GM18909 (cell line): ENCODE measurements at regions not wholly inside any gene's neighbourhood (a gene's known extent, or its start where the extent isn't known, plus 50 kb on each side); places are given as distances from the start of the nearest gene placed in this dataset.

Source experiments
- ATAC-seq: cut with Tn5 transposase; IDR thresholded peaks from one replicate; pipeline ENCODE4 v1.9.1; 2021; ENCODE audit warnings: mild to moderate bottlenecking; ENCODE audit not compliant: unreplicated experiment, poor library complexity

DNA sequence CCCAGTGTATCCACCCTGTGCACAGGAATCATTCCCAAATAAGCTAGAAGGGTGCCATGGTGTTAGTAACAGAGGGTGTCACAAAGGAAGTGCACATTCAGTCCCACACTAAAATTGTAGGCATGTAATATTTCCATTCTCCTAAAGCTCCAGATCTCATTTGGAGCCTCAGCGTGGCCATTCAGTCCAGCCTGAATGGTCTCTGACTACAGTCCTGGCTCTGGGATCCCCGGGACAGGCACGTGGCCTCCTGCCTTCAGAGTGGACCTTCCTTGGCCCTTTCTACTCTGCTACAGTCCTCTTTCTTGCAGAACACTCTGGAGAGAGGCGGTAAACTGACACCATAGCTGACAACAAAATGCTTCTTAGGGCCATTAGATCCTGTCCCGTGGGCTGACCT, 243.9 kb downstream of the IRX2 start:
- no peak for ATAC-seq

GRCh38 chr5:2506603-2507002, 244.9 kb downstream of the IRX2 start:
- ATAC-seq, result no peak

GRCh38 chr5:2505217-2505616, 246.3 kb downstream of the IRX2 start:
- ATAC-seq, result no peak

- no peak for ATAC-seq
Observed at GRCh38 chr5:2502970-2503594, 248.4 kb downstream of the IRX2 start.

- ATAC-seq, result no peak
Observed at GRCh38 chr5:2499917-2500316, 251.6 kb downstream of the IRX2 start.

GRCh38 chr5:2496891-2497290, 254.6 kb downstream of the IRX2 start:
- no peak for ATAC-seq

- ATAC-seq, result no peak
Observed at GRCh38 chr5:2496126-2496525, 255.4 kb downstream of the IRX2 start.

GRCh38 chr5:2493356-2493755, 258.1 kb downstream of the IRX2 start:
- ATAC-seq, result no peak

- ATAC-seq, result no peak
Observed at GRCh38 chr5:2492476-2492875, 259.0 kb downstream of the IRX2 start.

DNA sequence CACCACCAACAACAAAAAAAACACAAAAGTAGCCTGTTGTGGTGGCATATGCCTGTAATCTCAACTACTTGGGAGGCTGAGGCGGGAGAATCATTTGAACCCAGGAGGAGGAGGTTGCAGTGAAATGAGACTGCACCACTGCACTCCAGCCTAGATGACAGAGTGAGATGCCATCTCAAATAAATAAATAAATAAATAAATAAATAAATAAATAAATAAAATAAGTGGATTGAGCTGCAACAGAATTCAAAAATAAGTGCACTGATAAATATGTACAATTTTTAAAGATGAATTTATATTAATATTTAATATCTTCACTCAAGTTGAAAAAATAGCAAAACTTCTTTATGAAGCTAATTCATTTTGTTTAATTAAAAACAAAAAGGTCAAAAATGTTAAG, 259.6 kb downstream of the IRX2 start:
- no peak for ATAC-seq

DNA sequence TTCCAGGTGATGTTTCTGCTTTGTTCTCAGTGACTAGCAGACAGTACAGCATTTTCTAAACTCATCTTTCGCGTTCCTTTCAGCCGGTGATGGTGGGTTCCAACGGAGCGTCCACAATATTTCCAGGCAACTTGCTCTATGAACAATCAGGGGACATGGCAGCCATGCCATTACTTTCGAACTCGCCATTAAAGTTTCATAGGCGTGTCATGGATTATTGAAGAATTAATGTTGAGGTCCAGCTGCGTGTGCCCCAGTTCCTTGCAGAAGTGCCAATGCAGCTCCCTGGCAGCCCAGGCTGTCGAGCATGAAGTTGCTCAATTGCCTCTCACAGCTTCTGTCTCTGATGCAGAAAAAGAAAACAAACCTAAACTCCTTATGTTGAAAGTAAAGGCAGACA, 262.2 kb downstream of the IRX2 start:
- no peak for ATAC-seq

- no peak for ATAC-seq
Observed at GRCh38 chr5:2488593-2488992, 262.9 kb downstream of the IRX2 start.

- no peak for ATAC-seq
Observed at GRCh38 chr5:2487152-2487763, 264.2 kb downstream of the IRX2 start.

GRCh38 chr5:2486373-2486772, 265.1 kb downstream of the IRX2 start:
- no peak for ATAC-seq

DNA sequence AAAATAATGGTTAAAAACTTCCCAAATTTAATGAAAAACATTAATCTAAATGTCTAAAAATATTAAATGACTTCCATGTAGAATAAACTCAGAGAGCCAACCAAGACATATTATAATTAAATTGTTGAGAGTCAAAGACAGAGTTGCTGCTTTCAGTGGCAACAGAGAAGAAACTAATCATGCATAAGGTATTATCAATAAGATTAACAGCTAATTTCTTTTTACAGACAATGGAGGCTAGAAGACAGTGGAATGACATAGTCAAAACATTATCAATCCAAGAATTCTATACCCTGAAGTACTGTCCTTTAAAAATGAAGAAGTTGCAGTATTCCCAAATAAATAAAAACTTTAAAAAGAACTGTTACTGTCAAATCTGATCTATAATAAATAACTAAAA, 268.7 kb downstream of the IRX2 start:
- ATAC-seq, result no peak

GRCh38 chr5:2480871-2481270, 270.6 kb downstream of the IRX2 start:
- no peak for ATAC-seq

GRCh38 chr5:2475902-2476301, 275.6 kb downstream of the IRX2 start:
- no peak for ATAC-seq

- ATAC-seq, result no peak
Observed at GRCh38 chr5:2472670-2473069, 278.8 kb downstream of the IRX2 start.

- no peak for ATAC-seq
Observed at GRCh38 chr5:2471152-2471879, 280.2 kb downstream of the IRX2 start.

GRCh38 chr5:2466966-2467365, 284.5 kb downstream of the IRX2 start:
- no peak for ATAC-seq

- no peak for ATAC-seq
Observed at GRCh38 chr5:2465383-2465782, 286.1 kb downstream of the IRX2 start.

DNA sequence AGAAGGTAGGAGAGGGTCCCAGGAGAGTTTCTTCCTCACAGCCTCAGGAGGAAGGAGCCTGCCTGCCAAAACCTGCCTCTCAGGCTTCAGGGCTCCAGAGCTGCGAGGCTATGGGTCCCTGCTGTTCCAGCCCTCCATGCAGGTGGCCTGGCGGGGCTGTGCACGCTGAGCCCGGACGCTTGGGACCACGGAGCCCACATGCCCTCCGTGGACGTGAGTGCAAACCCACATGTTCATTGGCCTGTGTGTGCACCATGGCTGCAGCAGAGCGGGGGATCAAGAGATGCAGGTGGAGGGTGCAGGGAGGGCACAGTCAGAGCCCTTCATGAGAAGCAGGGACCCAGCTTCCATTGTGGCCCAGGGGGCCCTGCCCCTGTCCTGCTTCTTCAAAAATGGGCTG, 287.3 kb downstream of the IRX2 start:
- ATAC-seq, result no peak
